ENCODE measurements at regions not wholly inside any gene's neighbourhood (a gene's known extent, or its start where the extent isn't known, plus 50 kb on each side); places are given as distances from the start of the nearest gene placed in this dataset.

- TF ChIP-seq CTCF (IDR thresholded peaks at IDR 0.05; ENCODE audit: insufficient read depth, low read length, poor library complexity, severe bottlenecking) (no peak), EZH2phosphoT487 (conservative IDR thresholded peaks at IDR 0.05; ENCODE audit: low read length) (no peak)
- Histone ChIP-seq H3K36me3 (ENCODE audit: low read length) (no peaks in the 10 kb centered on the region; the same call in 1 of the 2 replicates), H4K20me1 (ENCODE audit: low read depth, low read length) (no peaks in the 10 kb centered on the region), H3K9me2 (replicated peaks; ENCODE audit: insufficient read depth, low read length) (no peaks in the 10 kb centered on the region), H3K27ac (ENCODE audit: low read depth, low read length) (no peak overlapping the region), H3K4me3 (ENCODE audit: insufficient read depth, low read length, poor library complexity, severe bottlenecking) (no peak overlapping the region), H2AFZ (ENCODE audit: low read depth, low read length, severe bottlenecking) (no peak overlapping the region), H3K27me3 (ENCODE audit: low read length) (no peaks in the 10 kb centered on the region), H3K4me2 (ENCODE audit: low read depth, low read length, poor library complexity, severe bottlenecking) (no peak overlapping the region), H3K9me3 (ENCODE audit: insufficient read depth, low read length) (peaks cover 2% of the 10 kb centered on the region; the same call in 1 of the 2 replicates), H3K9ac (ENCODE audit: low read length) (no peak overlapping the region), H3F3A (ENCODE audit: insufficient read depth) (no peaks in the 10 kb centered on the region), H3K79me2 (ENCODE audit: insufficient read depth, low read length) (no peaks in the 10 kb centered on the region)
Measured at GRCh38 chr7:41052201-41052600, 650.7 kb downstream of the INHBA start.

- Histone ChIP-seq H3F3A (ENCODE audit: insufficient read depth) (no peaks in the 10 kb centered on the region), H3K79me2 (ENCODE audit: insufficient read depth, low read length) (no peaks in the 10 kb centered on the region)
Measured at GRCh38 chr7:41051535-41051934, 651.4 kb downstream of the INHBA start.

GRCh38 chr7:41051062-41051461 is 651.8 kb downstream of the INHBA start:
- Histone ChIP-seq H3K9me3 (ENCODE audit: insufficient read depth, low read length) (no peaks in the 10 kb centered on the region), H3K27ac (ENCODE audit: low read depth, low read length) (no peak overlapping the region), H3K9me2 (replicated peaks; ENCODE audit: insufficient read depth, low read length) (no peaks in the 10 kb centered on the region), H3K36me3 (ENCODE audit: low read length) (no peaks in the 10 kb centered on the region), H3K9ac (ENCODE audit: low read length) (no peak overlapping the region), H3F3A (ENCODE audit: insufficient read depth) (no peaks in the 10 kb centered on the region), H3K4me3 (ENCODE audit: insufficient read depth, low read length, poor library complexity, severe bottlenecking) (no peak overlapping the region), H3K27me3 (ENCODE audit: low read length) (no peaks in the 10 kb centered on the region), H4K20me1 (ENCODE audit: low read depth, low read length) (no peaks in the 10 kb centered on the region), H2AFZ (ENCODE audit: low read depth, low read length, severe bottlenecking) (no peak overlapping the region), H3K4me2 (ENCODE audit: low read depth, low read length, poor library complexity, severe bottlenecking) (no peak overlapping the region), H3K79me2 (ENCODE audit: insufficient read depth, low read length) (no peaks in the 10 kb centered on the region)
- TF ChIP-seq EZH2phosphoT487 (conservative IDR thresholded peaks at IDR 0.05; ENCODE audit: low read length), result no peak
- no peak for TF ChIP-seq CTCF (IDR thresholded peaks at IDR 0.05; ENCODE audit: insufficient read depth, low read length, poor library complexity, severe bottlenecking)

More at GRCh38 chr7:41051535-41051934, 651.4 kb downstream of the INHBA start:
- Histone ChIP-seq H3K36me3 (ENCODE audit: low read length) (no peaks in the 10 kb centered on the region), H3K9me2 (replicated peaks; ENCODE audit: insufficient read depth, low read length) (no peaks in the 10 kb centered on the region), H3K9me3 (ENCODE audit: insufficient read depth, low read length) (no peaks in the 10 kb centered on the region), H2AFZ (ENCODE audit: low read depth, low read length, severe bottlenecking) (no peak overlapping the region), H3K9ac (ENCODE audit: low read length) (no peak overlapping the region), H3K4me2 (ENCODE audit: low read depth, low read length, poor library complexity, severe bottlenecking) (no peak overlapping the region), H3K27me3 (ENCODE audit: low read length) (no peaks in the 10 kb centered on the region), H3K4me3 (ENCODE audit: insufficient read depth, low read length, poor library complexity, severe bottlenecking) (no peak overlapping the region), H3K27ac (ENCODE audit: low read depth, low read length) (no peak overlapping the region), H4K20me1 (ENCODE audit: low read depth, low read length) (no peaks in the 10 kb centered on the region)
- TF ChIP-seq CTCF (IDR thresholded peaks at IDR 0.05; ENCODE audit: insufficient read depth, low read length, poor library complexity, severe bottlenecking), result no peak
- TF ChIP-seq EZH2phosphoT487 (conservative IDR thresholded peaks at IDR 0.05; ENCODE audit: low read length), result no peak

All from SU-DHL-6 (cell line).